SK-N-SH (cell line): ENCODE measurements at regions not wholly inside any gene's neighbourhood (a gene's known extent, or its start where the extent isn't known, plus 50 kb on each side); places are given as distances from the start of the nearest gene placed in this dataset.

Experiments
- CTCF ChIA-PET: fragments of 300-600, 350-600 bp; formaldehyde crosslinking; extraction: SDS; loops from one replicate; lab custom pipeline; 2021; lab: Yijun Ruan, JAX
- POLR2A ChIA-PET: fragments of 350-600 bp; sonication (Branson Sonifier 250); formaldehyde crosslinking; extraction: SDS; loops from one replicate; lab custom pipeline; 2020; ENCODE audit warnings: antibody characterized with exemption, inconsistent platforms; lab: Yijun Ruan, JAX
- DNase-seq: peaks from one replicate; pipeline ENCODE4 v3.0.0; 2012
- H2AFZ ChIP-seq: fragments of 200-600 bp; sonication (generic); 2 replicates; pipeline ENCODE4 v1.8.1; 2016; ENCODE audit warnings: antibody characterized with exemption, mild to moderate bottlenecking, low read depth
- H3F3A ChIP-seq: fragments of 200-600 bp; sonication (generic); replicated peaks from 2 replicates; pipeline ENCODE3; 2016; ENCODE audit warnings: antibody characterized with exemption, mild to moderate bottlenecking; ENCODE audit not compliant: insufficient read depth
- H3K27ac ChIP-seq, 2 experiments: fragments of 200-500 bp in 1 of 2; fragments of 200-600 bp in 1 of 2; sonication (Bioruptor generic) in 1 of 2; sonication (generic), shearing (Covaris generic) in 1 of 2; 2 replicates each; pipeline versions ENCODE4 v1.5.1 to v1.6.1; 2014 to 2016; ENCODE audit warnings: low read depth in 2 of 2, inconsistent platforms in 1 of 2, low read length in 1 of 2, mild to moderate bottlenecking in 1 of 2, mixed read lengths in 1 of 2
- H3K27me3 ChIP-seq: fragments of 200-600 bp; sonication (generic), shearing (Covaris generic); 2 replicates; pipeline ENCODE4 v1.6.1; 2016; ENCODE audit warnings: mixed run types; ENCODE audit not compliant: insufficient read depth
- H3K36me3 ChIP-seq, 2 experiments: fragments of 200-500 bp in 1 of 2; fragments of 200-600 bp in 1 of 2; sonication (Bioruptor generic) in 1 of 2; sonication (generic) in 1 of 2; replicated peaks in 1 of 2; 2 replicates each; pipeline versions ENCODE3 to v1.5.1; 2014 to 2016; ENCODE audit warnings: low read length in 1 of 2, mild to moderate bottlenecking in 1 of 2; ENCODE audit not compliant: insufficient read depth in 2 of 2, control insufficient read depth in 1 of 2
- H3K4me1 ChIP-seq, 2 experiments: fragments of 200-500 bp in 1 of 2; fragments of 200-600 bp in 1 of 2; sonication (Bioruptor generic) in 1 of 2; sonication (generic), shearing (Covaris generic) in 1 of 2; 2 replicates each; pipeline versions ENCODE4 v1.5.1 to v1.6.1; 2014 to 2016; ENCODE audit warnings: low read depth in 1 of 2, low read length in 1 of 2, mixed run types in 1 of 2; ENCODE audit not compliant: insufficient read depth in 2 of 2, control insufficient read depth in 1 of 2
- H3K4me2 ChIP-seq: fragments of 200-600 bp; sonication (generic), shearing (Covaris generic); 2 replicates; pipeline ENCODE4 v1.6.1; 2017; ENCODE audit warnings: mixed run types
- H3K4me3 ChIP-seq, 2 experiments: fragments of 200-500 bp in 1 of 2; fragments of 200-600 bp in 1 of 2; sonication (Bioruptor generic) in 1 of 2; sonication (generic), shearing (Covaris generic) in 1 of 2; 2 replicates each; pipeline versions ENCODE4 v1.5.1 to v1.8.1; 2014 to 2016; ENCODE audit warnings: low read depth in 2 of 2, inconsistent platforms in 1 of 2, low read length in 1 of 2, mild to moderate bottlenecking in 1 of 2, mixed read lengths in 1 of 2, moderate library complexity in 1 of 2
- H3K79me2 ChIP-seq: fragments of 200-600 bp; sonication (generic); 2 replicates; pipeline ENCODE4 v1.8.1; 2017; ENCODE audit warnings: mild to moderate bottlenecking; ENCODE audit not compliant: insufficient read depth
- H3K9ac ChIP-seq: fragments of 200-600 bp; sonication (generic); 2 replicates; pipeline ENCODE4 v1.6.1; 2017; ENCODE audit warnings: mixed run types
- H3K9me2 ChIP-seq: fragments of 200-600 bp; sonication (generic); 2 replicates; pipeline ENCODE4 v1.6.1; 2017; ENCODE audit warnings: mixed run types
- H3K9me3 ChIP-seq: fragments of 200-600 bp; sonication (generic); 2 replicates; pipeline ENCODE4 v1.6.1; 2017; ENCODE audit warnings: mixed run types, mild to moderate bottlenecking, moderate library complexity
- H4K20me1 ChIP-seq: fragments of 200-600 bp; sonication (generic); 2 replicates; pipeline ENCODE4 v1.6.1; 2017; ENCODE audit warnings: mild to moderate bottlenecking, mixed run types; ENCODE audit not compliant: insufficient read depth
- CHD2 ChIP-seq: fragments of 150-350 bp; IDR thresholded peaks from 2 replicates; pipeline ENCODE4 v1.6.1; 2018; ENCODE audit warnings: low read length; ENCODE audit not compliant: partially characterized antibody
- ELF1 ChIP-seq: IDR thresholded peaks from 2 replicates; pipeline ENCODE4 v1.4.0; 2012
- EZH2phosphoT487 ChIP-seq: fragments of 200-600 bp; sonication (generic); IDR thresholded peaks from 2 replicates; pipeline ENCODE4 v1.6.1; 2017; ENCODE audit warnings: low read depth, mixed run types, mild to moderate bottlenecking, antibody characterized with exemption, moderate library complexity, borderline replicate concordance
- FOSL2 ChIP-seq: IDR thresholded peaks from 2 replicates; pipeline ENCODE4 v1.4.0; 2012; ENCODE audit warnings: low read depth, mild to moderate bottlenecking, moderate library complexity, borderline replicate concordance
- FOXJ3 ChIP-seq: sonication (generic); formaldehyde crosslinking; IDR thresholded peaks from 2 replicates; pipeline ENCODE4 v1.5.1; 2020; ENCODE audit warnings: mild to moderate bottlenecking, missing genetic modification reagents
- GABPA ChIP-seq: IDR thresholded peaks from 2 replicates; pipeline ENCODE4 v1.4.0; 2012; ENCODE audit warnings: low read depth, mild to moderate bottlenecking
- MEF2A ChIP-seq: IDR thresholded peaks from 2 replicates; pipeline ENCODE4 v1.4.0; 2012; ENCODE audit warnings: low read depth, borderline replicate concordance
- MXI1 ChIP-seq: IDR thresholded peaks from 2 replicates; pipeline ENCODE4 v1.6.1; 2012; ENCODE audit warnings: mild to moderate bottlenecking, low read depth, low read length, improper control_type of control experiment
- NFIC ChIP-seq: IDR thresholded peaks from 2 replicates; pipeline ENCODE4 v1.4.0; 2012; ENCODE audit warnings: borderline replicate concordance
- POLR2AphosphoS5 ChIP-seq: IDR thresholded peaks from 2 replicates; pipeline ENCODE4 v1.6.1; 2012; ENCODE audit warnings: low read depth, low read length
- RAD21 ChIP-seq: IDR thresholded peaks from 2 replicates; pipeline ENCODE4 v1.6.1; 2012; ENCODE audit warnings: mild to moderate bottlenecking, low read length
- RXRA ChIP-seq: IDR thresholded peaks from 2 replicates; pipeline ENCODE4 v1.4.0; 2012; ENCODE audit warnings: low read depth, mild to moderate bottlenecking, borderline replicate concordance
- SIN3A ChIP-seq: IDR thresholded peaks from 2 replicates; pipeline ENCODE4 v1.6.1; 2012; ENCODE audit warnings: low read depth, mild to moderate bottlenecking, low read length, moderate library complexity, borderline replicate concordance
- TCF12 ChIP-seq: IDR thresholded peaks from 2 replicates; pipeline ENCODE4 v1.4.0; 2012
- YY1 ChIP-seq: IDR thresholded peaks from 2 replicates; pipeline ENCODE4 v1.4.0; 2012; ENCODE audit warnings: low read depth, mild to moderate bottlenecking
- WGBS: methylation state at CpG from one replicate; pipeline ENCODE4 v1.1.6; 2017; ENCODE audit warnings: low lambda C conversion rate; 5-methylcytosine and 5-hydroxymethylcytosine counted together
- TF ChIP-seq, protein P1 (sequence below): IDR thresholded peaks from 2 replicates; pipeline ENCODE4 v1.4.0; 2012; ENCODE audit warnings: low read depth, borderline replicate concordance
- TF ChIP-seq, protein P2 (sequence below): fragments of 150-350 bp; IDR thresholded peaks from 2 replicates; pipeline ENCODE4 v1.6.1; 2016; ENCODE audit warnings: mild to moderate bottlenecking, low read depth, low read length
- TF ChIP-seq, protein P3 (sequence below): IDR thresholded peaks from 2 replicates; pipeline ENCODE4; 2012
- TF ChIP-seq, protein P4 (sequence below): IDR thresholded peaks from 2 replicates; pipeline ENCODE4 v1.4.0; 2012; ENCODE audit warnings: low read depth, borderline replicate concordance
- TF ChIP-seq, protein P5 (sequence below): IDR thresholded peaks from 2 replicates; pipeline ENCODE4 v1.4.0; 2012; ENCODE audit warnings: low read depth
- TF ChIP-seq, protein P6 (sequence below): fragments of 150-350 bp; IDR thresholded peaks from 2 replicates; pipeline ENCODE4 v1.6.1; 2017; ENCODE audit warnings: antibody characterized with exemption, low read length, low read depth, borderline replicate concordance

DNA sequence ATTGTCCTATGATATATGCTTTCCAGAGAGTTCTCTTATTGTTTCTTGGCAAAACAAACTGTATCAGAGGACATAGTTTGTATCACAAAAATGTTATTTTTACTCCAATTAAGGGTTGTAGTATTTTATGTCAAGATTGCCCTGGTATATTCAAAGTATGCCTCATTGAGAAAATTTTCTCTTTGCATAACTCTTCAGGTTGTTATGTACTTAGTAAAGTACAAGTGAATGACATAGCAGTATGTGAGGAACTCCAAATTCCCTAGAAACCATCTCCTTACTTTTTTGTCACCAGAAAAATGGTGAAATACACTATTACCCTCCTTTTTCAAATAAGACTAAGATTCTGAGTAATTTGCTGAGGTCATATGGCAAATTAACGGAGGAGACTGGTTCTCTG, 355.3 kb downstream of the NFIB start:
- WGBS, result 91% methylated on average over 1 of the region's 1 CpG
- Histone ChIP-seq H4K20me1 (no peaks in the 10 kb centered on the region), H3K4me2 (no peak overlapping the region), H3K9me3 (no peaks in the 10 kb centered on the region), H3F3A (no peaks in the 10 kb centered on the region), H3K9me2 (no peaks in the 10 kb centered on the region), H3K4me1 (no peaks in the 10 kb centered on the region), H3K4me3 (no peak overlapping the region), H3K9ac (no peak overlapping the region), H3K36me3 (no peaks in the 10 kb centered on the region), H3K27me3 (no peaks in the 10 kb centered on the region), H3K79me2 (no peaks in the 10 kb centered on the region), H2AFZ (no peak overlapping the region), H3K27ac (no peak overlapping the region)
- ChIA-PET CTCF (no interaction called here), POLR2A (no interaction called here)
- TF ChIP-seq FOXJ3 (no peak), MEF2A (no peak), TCF12 (no peak), RAD21 (no peak), MXI1 (no peak), EZH2phosphoT487 (no peak), CHD2 (no peak), GABPA (no peak), FOSL2 (no peak), ELF1 (no peak), RXRA (no peak)
- TF ChIP-seq, protein P1, sequence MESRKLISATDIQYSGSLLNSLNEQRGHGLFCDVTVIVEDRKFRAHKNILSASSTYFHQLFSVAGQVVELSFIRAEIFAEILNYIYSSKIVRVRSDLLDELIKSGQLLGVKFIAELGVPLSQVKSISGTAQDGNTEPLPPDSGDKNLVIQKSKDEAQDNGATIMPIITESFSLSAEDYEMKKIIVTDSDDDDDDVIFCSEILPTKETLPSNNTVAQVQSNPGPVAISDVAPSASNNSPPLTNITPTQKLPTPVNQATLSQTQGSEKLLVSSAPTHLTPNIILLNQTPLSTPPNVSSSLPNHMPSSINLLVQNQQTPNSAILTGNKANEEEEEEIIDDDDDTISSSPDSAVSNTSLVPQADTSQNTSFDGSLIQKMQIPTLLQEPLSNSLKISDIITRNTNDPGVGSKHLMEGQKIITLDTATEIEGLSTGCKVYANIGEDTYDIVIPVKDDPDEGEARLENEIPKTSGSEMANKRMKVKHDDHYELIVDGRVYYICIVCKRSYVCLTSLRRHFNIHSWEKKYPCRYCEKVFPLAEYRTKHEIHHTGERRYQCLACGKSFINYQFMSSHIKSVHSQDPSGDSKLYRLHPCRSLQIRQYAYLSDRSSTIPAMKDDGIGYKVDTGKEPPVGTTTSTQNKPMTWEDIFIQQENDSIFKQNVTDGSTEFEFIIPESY, result no peak
- TF ChIP-seq, protein P2, sequence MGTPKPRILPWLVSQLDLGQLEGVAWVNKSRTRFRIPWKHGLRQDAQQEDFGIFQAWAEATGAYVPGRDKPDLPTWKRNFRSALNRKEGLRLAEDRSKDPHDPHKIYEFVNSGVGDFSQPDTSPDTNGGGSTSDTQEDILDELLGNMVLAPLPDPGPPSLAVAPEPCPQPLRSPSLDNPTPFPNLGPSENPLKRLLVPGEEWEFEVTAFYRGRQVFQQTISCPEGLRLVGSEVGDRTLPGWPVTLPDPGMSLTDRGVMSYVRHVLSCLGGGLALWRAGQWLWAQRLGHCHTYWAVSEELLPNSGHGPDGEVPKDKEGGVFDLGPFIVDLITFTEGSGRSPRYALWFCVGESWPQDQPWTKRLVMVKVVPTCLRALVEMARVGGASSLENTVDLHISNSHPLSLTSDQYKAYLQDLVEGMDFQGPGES, result no peak
- TF ChIP-seq, protein P3, sequence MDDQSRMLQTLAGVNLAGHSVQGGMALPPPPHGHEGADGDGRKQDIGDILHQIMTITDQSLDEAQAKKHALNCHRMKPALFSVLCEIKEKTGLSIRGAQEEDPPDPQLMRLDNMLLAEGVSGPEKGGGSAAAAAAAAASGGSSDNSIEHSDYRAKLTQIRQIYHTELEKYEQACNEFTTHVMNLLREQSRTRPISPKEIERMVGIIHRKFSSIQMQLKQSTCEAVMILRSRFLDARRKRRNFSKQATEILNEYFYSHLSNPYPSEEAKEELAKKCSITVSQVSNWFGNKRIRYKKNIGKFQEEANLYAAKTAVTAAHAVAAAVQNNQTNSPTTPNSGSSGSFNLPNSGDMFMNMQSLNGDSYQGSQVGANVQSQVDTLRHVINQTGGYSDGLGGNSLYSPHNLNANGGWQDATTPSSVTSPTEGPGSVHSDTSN, result no peak
- DNase-seq, result no peak

DNA sequence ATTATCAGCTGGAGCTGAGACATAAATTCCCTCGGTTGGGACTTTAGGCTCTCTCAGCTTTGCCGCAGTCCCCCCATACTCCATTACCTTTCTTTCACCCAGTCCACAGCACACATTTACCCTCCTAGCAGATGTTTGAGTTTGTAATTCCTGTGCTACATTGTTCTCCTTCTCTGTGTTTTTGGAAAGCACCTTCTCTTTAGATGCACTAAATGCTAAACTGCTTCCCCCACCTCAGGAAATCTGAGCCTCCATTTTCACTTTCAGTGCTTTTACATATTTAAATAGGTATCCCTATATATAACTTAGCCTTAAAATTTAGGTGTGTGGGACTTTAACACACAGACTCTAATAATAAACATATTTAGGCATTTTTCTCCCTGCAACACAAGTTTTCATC, 356.9 kb downstream of the NFIB start:
- no peaks in the 10 kb centered on the region for H3F3A ChIP-seq

More for the DNA sequence above, 356.9 kb downstream of the NFIB start:
- no peaks in the 10 kb centered on the region for H3K4me1 ChIP-seq
- H3K79me2 ChIP-seq, result no peaks in the 10 kb centered on the region
- H3K9me2 ChIP-seq, result no peaks in the 10 kb centered on the region
- no peaks in the 10 kb centered on the region for H3K27me3 ChIP-seq
- H4K20me1 ChIP-seq, result no peaks in the 10 kb centered on the region
- H3K4me2 ChIP-seq, result no peak overlapping the region
- H3K9me3 ChIP-seq, result no peaks in the 10 kb centered on the region
- ChIA-PET CTCF (interaction anchor here (1.3 to 1.4 kb wide), 2 partner anchors 10 to 605 kb away, joined by 3 read pairs; no protein-coding TSS in a partner anchor), POLR2A (no interaction called here)
- no peak overlapping the region for H3K27ac ChIP-seq
- 94% methylated on average over 2 of the region's 2 CpGs for WGBS
- no peaks in the 10 kb centered on the region for H3K36me3 ChIP-seq
- TF ChIP-seq, protein P4, sequence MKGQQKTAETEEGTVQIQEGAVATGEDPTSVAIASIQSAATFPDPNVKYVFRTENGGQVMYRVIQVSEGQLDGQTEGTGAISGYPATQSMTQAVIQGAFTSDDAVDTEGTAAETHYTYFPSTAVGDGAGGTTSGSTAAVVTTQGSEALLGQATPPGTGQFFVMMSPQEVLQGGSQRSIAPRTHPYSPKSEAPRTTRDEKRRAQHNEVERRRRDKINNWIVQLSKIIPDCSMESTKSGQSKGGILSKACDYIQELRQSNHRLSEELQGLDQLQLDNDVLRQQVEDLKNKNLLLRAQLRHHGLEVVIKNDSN, result no peak
- TF ChIP-seq, protein P5, sequence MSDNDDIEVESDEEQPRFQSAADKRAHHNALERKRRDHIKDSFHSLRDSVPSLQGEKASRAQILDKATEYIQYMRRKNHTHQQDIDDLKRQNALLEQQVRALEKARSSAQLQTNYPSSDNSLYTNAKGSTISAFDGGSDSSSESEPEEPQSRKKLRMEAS, result no peak
- TF ChIP-seq SIN3A (no peak), NFIC (no peak), GABPA (no peak), POLR2AphosphoS5 (no peak), FOSL2 (no peak), YY1 (no peak), TCF12 (no peak), MXI1 (no peak)
- TF ChIP-seq, protein P6, sequence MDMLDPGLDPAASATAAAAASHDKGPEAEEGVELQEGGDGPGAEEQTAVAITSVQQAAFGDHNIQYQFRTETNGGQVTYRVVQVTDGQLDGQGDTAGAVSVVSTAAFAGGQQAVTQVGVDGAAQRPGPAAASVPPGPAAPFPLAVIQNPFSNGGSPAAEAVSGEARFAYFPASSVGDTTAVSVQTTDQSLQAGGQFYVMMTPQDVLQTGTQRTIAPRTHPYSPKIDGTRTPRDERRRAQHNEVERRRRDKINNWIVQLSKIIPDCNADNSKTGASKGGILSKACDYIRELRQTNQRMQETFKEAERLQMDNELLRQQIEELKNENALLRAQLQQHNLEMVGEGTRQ, result no peak
- TF ChIP-seq, protein P1, result no peak
- H3K9ac ChIP-seq, result no peak overlapping the region
- no peak for DNase-seq
- no peak overlapping the region for H2AFZ ChIP-seq
- no peak overlapping the region for H3K4me3 ChIP-seq
